ACC112 (cell line): ENCODE measurements at regions not wholly inside any gene's neighbourhood (a gene's known extent, or its start where the extent isn't known, plus 50 kb on each side); places are given as distances from the start of the nearest gene placed in this dataset.

Experiments used
- H2AFZ ChIP-seq: fragments of 200-600 bp; sonication (generic); one replicate; pipeline ENCODE4 v1.6.0; 2017; ENCODE audit warnings: antibody characterized with exemption, low read length; ENCODE audit not compliant: unreplicated experiment
- H3K27ac ChIP-seq: fragments of 200-600 bp; sonication (generic); 2 replicates; pipeline ENCODE4 v1.5.1; 2014; ENCODE audit warnings: low read depth, mild to moderate bottlenecking, antibody characterized with exemption, low read length, moderate library complexity
- H3K27me3 ChIP-seq: fragments of 200-600 bp; sonication (generic); 2 replicates; pipeline ENCODE4 v1.6.1; 2014; ENCODE audit warnings: mild to moderate bottlenecking, antibody characterized with exemption, low read length, moderate library complexity, mixed read lengths; ENCODE audit not compliant: insufficient read depth
- H3K36me3 ChIP-seq: fragments of 200-600 bp; sonication (generic); 2 replicates; pipeline ENCODE4 v1.6.1; 2016; ENCODE audit warnings: mild to moderate bottlenecking, antibody characterized with exemption, low read length, moderate library complexity, mixed read lengths; ENCODE audit not compliant: insufficient read depth
- H3K4me1 ChIP-seq: fragments of 200-600 bp; sonication (generic); one replicate; pipeline ENCODE4 v1.6.1; 2016; ENCODE audit warnings: low read length, mixed read lengths; ENCODE audit not compliant: insufficient read depth, unreplicated experiment, control insufficient read depth
- H3K4me3 ChIP-seq: fragments of 200-600 bp; sonication (generic); 2 replicates; pipeline ENCODE4 v1.5.1; 2014; ENCODE audit warnings: mild to moderate bottlenecking, low read depth, low read length
- H3K79me2 ChIP-seq: fragments of 200-600 bp; sonication (generic); one replicate; pipeline ENCODE4 v1.6.0; 2016; ENCODE audit warnings: low read length; ENCODE audit not compliant: control insufficient read depth, unreplicated experiment, insufficient read depth

DNA sequence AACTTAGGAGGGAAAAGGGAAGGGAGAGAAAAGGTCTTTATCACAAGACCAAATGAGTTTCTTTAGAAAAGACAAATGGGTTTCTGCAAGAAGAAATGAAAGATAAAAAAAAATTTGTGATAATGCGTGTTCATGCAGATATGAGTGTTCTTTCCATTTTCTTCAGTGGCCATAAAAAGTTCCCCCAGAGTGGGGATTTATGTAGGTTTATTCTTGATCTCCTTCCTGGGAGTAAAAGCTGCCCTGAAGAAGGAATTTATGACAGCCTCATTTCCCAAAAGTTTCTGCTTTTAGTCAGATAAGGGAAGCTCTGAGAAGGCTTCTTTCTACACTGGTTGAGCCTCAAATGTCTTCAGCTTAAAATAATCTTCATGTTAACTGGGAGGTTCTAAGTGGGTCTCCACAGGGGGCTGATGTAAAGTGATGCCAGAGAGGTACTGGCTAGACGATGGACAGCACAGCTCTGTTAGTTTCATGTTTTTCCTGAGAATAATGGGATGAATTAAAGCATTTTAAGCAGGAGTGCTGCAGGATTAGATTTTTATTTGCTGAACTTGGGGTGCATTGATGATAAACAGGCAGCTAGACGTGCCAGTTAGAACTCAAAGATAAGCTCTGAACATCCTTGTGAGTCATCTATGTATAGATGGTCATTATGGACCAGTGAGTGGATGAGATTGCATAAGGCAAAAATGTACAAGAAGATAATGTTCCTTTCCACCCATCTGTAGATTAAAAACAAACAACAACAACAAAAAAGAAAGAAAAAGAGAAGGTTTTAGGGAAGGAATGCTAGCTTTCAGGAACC is 65.6 kb upstream of the EPCAM start:
- H3K36me3 ChIP-seq, result no peaks in the 10 kb centered on the region
- H2AFZ ChIP-seq, result no peak overlapping the region
- H3K79me2 ChIP-seq, result no peaks in the 10 kb centered on the region
- H3K27me3 ChIP-seq, result no peaks in the 10 kb centered on the region
- peaks cover 14% of the 10 kb centered on the region for H3K4me1 ChIP-seq
- H3K27ac ChIP-seq, result no peak overlapping the region
- no peak overlapping the region for H3K4me3 ChIP-seq

DNA sequence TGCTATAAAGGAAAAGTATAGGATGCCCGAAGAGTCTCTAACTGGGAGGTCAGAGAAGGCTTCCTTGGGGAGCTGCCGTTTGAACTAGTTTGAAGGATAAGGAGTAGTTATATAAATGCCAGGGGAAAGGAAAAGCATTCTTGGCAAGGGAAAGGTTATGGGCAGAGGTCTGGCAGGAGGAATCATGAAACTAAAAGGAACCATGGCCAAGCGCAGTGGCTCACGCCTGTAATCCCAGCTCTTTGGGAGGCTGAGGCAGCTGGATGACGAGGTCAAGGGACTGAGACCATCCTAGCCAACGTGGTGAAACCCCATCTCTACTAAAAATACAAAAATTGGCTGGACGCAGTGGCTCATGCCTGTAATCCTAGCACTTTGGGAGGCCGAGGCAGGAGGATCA is 66.8 kb upstream of the EPCAM start:
- Histone ChIP-seq H3K27ac (no peak overlapping the region), H2AFZ (no peak overlapping the region), H3K27me3 (no peaks in the 10 kb centered on the region), H3K4me1 (peaks cover 14% of the 10 kb centered on the region), H3K79me2 (no peaks in the 10 kb centered on the region), H3K4me3 (no peak overlapping the region), H3K36me3 (no peaks in the 10 kb centered on the region)

DNA sequence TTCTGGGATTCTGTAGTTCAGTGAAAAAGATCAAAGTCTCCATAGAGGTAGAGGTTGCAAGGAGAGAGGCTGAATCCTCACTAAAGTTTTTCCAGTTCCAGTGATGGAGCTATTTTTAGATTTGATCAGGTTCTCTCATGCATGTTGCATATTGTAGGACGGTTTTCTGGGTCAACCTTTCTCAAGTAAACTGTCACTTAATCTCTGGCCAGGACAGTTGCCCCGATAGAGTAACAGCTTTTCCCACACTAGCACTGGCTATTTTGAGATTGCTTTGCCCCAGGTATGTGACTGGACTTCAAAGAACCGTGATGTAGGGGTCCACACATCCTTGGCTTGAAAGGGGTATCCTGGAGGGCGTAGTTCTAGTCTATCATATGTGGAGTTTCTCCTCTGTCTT is 67.4 kb upstream of the EPCAM start:
- no peaks in the 10 kb centered on the region for H3K27me3 ChIP-seq
- peaks cover 14% of the 10 kb centered on the region for H3K4me1 ChIP-seq
- no peaks in the 10 kb centered on the region for H3K36me3 ChIP-seq
- H2AFZ ChIP-seq, result no peak overlapping the region
- no peaks in the 10 kb centered on the region for H3K79me2 ChIP-seq
- H3K4me3 ChIP-seq, result no peak overlapping the region
- H3K27ac ChIP-seq, result no peak overlapping the region

DNA sequence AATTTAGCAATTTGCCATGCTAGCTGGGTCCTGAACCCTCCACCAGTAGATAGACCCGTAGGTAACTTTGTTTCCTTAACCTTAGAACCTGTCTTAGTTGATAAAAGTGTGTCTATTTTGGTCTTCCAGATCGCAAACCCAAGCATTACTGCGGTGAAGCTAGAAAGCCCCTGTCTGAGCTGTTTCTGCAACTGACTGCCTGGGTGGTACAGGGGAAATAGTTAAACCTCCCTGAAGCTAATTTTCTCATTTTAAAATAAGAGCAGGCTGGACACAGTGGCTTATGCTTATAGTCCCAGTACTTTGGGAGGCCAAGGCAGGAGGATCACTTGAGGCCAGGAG is 67.9 kb upstream of the EPCAM start:
- Histone ChIP-seq H3K4me1 (peaks cover 14% of the 10 kb centered on the region), H3K4me3 (no peak overlapping the region), H3K36me3 (no peaks in the 10 kb centered on the region), H3K79me2 (no peaks in the 10 kb centered on the region), H3K27ac (no peak overlapping the region), H2AFZ (no peak overlapping the region), H3K27me3 (no peaks in the 10 kb centered on the region)

DNA sequence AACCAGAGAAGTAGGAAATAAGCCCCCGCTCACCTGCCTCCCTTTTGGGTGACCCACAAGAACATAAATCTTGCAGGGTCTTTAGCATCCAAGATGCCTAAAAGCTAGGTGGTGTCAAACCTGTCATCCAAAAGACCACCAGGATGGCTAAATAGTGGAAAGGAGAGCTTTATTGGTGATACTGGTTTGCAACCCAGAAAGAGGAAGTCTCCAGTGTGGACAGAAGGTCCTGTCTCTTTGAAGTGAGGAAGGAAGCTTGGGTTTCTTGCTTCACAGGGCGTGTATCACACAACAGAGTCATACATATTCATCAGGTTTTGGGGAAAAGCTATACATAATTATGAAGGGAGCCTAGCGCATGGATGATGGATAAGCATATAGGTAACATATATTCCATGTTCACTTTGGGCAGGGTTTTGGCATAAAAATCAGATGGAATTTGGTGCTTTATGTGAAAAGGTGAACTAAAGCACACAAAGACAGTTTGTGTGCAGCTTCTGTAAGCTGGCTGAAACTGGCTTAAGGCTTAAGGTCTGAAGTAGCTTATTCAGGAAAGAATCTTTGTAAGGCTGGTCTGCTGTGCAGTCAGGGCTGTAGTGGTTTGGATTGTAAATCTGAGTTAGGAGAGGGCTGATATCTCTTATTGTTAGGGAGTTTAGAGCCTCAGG is 68.4 kb upstream of the EPCAM start:
- Histone ChIP-seq H2AFZ (no peak overlapping the region), H3K4me3 (no peak overlapping the region), H3K79me2 (no peaks in the 10 kb centered on the region), H3K4me1 (peaks cover 14% of the 10 kb centered on the region), H3K36me3 (no peaks in the 10 kb centered on the region), H3K27me3 (no peaks in the 10 kb centered on the region), H3K27ac (no peak overlapping the region)

DNA sequence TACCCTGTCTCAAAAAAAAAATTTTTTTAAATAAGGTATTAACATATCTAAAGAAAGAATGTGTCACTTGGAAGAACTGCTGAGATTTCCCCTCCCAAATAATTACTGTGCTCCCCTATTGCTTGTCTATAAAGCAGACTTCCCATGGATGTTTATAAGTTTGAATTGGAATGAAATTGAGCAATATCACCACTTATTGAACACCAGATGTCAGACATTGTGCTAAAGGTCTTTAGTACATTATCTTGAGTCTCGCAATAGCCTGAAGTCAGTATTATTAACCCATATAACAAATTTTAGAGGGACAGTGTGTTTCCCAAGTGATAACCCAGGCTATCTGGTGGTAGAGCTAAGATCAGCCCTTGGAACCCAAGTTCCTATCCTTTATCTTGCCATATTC is 69.0 kb upstream of the EPCAM start:
- H3K4me3 ChIP-seq, result no peak overlapping the region
- H3K4me1 ChIP-seq, result peaks cover 14% of the 10 kb centered on the region

DNA sequence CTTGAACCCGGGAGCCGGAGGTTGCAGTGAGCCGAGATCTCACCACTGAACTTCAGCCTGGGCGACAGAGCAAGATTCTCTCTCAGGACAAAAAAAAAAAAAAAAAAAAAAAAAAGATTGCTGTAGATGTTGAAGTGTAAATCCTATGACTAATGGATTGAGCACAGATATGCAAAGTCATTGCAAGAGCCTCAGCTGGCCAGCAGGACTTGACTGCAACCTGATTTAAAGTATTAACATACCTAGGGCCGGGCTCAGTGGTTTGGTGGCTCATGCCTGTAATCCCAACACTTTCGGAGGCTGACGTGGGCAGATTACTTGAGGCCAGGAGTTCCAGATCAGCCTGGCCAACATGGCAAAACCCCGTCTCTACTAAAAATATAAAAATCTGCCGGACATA is 69.6 kb upstream of the EPCAM start:
- Histone ChIP-seq H2AFZ (no peak overlapping the region), H3K79me2 (no peaks in the 10 kb centered on the region), H3K27me3 (no peaks in the 10 kb centered on the region), H3K4me3 (no peak overlapping the region), H3K4me1 (peaks cover 14% of the 10 kb centered on the region), H3K27ac (no peak overlapping the region), H3K36me3 (no peaks in the 10 kb centered on the region)

More for the DNA sequence above, 69.0 kb upstream of the EPCAM start:
- no peaks in the 10 kb centered on the region for H3K79me2 ChIP-seq
- no peak overlapping the region for H3K27ac ChIP-seq
- no peaks in the 10 kb centered on the region for H3K36me3 ChIP-seq
- H3K27me3 ChIP-seq, result no peaks in the 10 kb centered on the region
- no peak overlapping the region for H2AFZ ChIP-seq

DNA sequence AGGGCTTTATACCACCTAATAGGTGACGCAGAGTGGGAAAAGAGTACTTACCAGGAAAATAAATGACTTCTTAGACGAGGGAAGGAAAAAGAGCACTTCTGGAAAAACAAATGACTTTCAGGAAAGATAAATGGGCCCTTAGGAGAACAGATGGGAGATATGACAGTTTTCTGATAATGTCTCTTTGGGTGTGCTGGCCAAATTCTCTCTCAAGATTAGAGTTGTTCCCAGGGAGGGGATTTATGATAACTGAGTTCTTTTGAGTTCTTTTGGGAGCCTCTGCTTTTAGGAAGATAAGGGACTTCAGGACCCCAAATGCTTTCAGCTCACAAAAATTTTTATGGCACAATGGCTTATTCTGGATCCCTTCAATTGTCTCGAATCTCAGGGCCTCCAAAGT is 70.3 kb upstream of the EPCAM start:
- Histone ChIP-seq H3K27me3 (no peaks in the 10 kb centered on the region), H2AFZ (no peak overlapping the region), H3K79me2 (no peaks in the 10 kb centered on the region), H3K4me1 (peaks cover 12% of the 10 kb centered on the region), H3K4me3 (no peak overlapping the region), H3K27ac (no peak overlapping the region), H3K36me3 (no peaks in the 10 kb centered on the region)

DNA sequence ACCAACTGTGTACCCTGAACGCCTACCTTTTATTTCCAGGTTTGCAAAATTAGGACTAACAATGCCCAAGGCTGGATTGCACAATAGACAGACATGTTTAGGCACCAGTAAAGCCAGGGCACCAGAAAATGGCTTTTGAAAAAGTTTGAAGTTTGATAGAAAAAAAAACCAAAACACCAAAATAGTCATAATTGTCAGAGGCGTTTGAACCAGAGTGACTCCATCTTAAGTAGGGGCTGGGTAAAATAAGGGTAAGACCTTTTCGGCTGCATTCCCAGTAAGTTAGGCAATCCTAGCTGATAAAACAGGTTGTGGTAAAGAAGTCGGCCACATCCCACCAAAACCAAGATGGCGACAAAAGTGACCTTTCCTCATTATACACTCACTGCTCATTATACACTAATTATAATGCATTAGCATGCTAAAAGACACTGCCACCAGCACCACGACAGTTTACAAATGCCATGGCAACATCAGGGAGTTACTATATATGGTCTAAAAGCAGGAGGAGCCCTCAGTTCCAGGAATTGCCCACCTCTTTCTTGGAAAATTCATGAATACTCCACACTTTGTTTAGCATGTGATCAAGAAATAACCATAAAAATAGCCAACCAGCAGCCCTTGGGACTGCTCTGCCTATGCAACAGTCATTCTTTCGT is 71.2 kb upstream of the EPCAM start:
- Histone ChIP-seq H3K27me3 (no peaks in the 10 kb centered on the region), H3K36me3 (no peaks in the 10 kb centered on the region), H3K4me3 (no peak overlapping the region), H3K79me2 (no peaks in the 10 kb centered on the region), H3K27ac (no peak overlapping the region), H3K4me1 (peaks cover 5% of the 10 kb centered on the region), H2AFZ (no peak overlapping the region)

DNA sequence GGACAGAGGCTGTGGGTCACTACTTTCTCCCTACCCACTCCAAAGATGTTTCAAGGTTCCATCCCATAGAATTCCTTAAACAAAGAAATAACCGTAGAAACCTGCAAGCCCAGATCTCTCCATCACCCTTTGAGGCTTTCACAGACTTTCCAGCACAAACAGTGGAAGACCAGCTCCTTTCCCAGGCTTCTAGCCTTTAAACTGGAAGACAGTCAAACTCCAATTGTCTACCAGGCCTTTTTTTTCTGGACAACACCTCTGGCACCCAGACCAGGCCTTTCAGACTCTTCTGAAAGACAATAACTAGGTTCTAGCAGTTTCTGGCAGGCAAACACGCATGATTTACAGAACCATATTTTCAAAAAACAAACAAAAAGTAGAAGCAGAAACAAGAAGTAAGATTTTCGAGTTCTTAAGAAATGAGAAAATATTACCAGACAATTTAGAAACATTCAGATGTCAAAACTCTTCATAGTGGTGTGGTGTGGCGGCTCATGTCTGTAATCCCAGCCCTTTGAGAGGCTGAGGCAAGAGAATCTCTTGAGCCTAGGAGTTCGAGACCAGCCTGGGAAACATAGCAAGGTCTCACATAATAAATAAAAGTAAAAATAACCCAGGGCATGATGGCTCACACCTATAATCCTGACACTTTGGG is 73.0 kb upstream of the EPCAM start:
- no peak overlapping the region for H3K27ac ChIP-seq
- H2AFZ ChIP-seq, result no peak overlapping the region
- peaks cover 5% of the 10 kb centered on the region for H3K4me1 ChIP-seq

More for the DNA sequence above, 73.0 kb upstream of the EPCAM start:
- Histone ChIP-seq H3K4me3 (no peak overlapping the region), H3K36me3 (no peaks in the 10 kb centered on the region), H3K27me3 (no peaks in the 10 kb centered on the region), H3K79me2 (no peaks in the 10 kb centered on the region)
